Stomach (tissue), 8 donors: ENCODE measurements at regions not wholly inside any gene's neighbourhood (a gene's known extent, or its start where the extent isn't known, plus 50 kb on each side); places are given as distances from the start of the nearest gene placed in this dataset.

Source experiments
- DNase-seq, 2 donors: peaks; one replicate each; pipeline versions ENCODE4 v3.0.0 to v3.0.0-alpha.2; 2013 to 2019
- H3K27ac ChIP-seq, 5 donors: fragments of 200-600 bp in 4 of 5; sonication (generic) in 4 of 5; one replicate each; pipeline ENCODE4 v1.5.1; 2013 to 2019; ENCODE audit warnings: mild to moderate bottlenecking in 1 of 5, moderate library complexity in 1 of 5
- H3K27me3 ChIP-seq, 3 donors: fragments of 200-600 bp; sonication (generic); one replicate each; pipeline ENCODE4 v1.5.1; 2017 to 2019; ENCODE audit warnings: mixed run types in 1 of 3
- H3K36me3 ChIP-seq, 4 donors: fragments of 200-600 bp; sonication (generic); 1 replicate in 3 of 4; 2 replicates in 1 of 4; pipeline ENCODE4 v1.5.1; 2016 to 2019
- H3K4me1 ChIP-seq, 4 donors: fragments of 200-600 bp; sonication (generic); one replicate each; pipeline ENCODE4 v1.5.1; 2016 to 2019
- H3K4me3 ChIP-seq, 4 donors: fragments of 200-600 bp; sonication (generic) in 3 of 4; one replicate each; pipeline ENCODE4 v1.5.1; 2016 to 2019; ENCODE audit warnings: mild to moderate bottlenecking in 1 of 4
- H3K9me3 ChIP-seq, 4 donors: fragments of 200-600 bp; sonication (generic); one replicate each; pipeline ENCODE4 v1.5.1; 2016 to 2019
- EP300 ChIP-seq: sonication (generic); formaldehyde crosslinking; IDR thresholded peaks from one replicate; pipeline ENCODE4 v1.6.1; 2017; ENCODE audit warnings: antibody characterized with exemption
- POLR2A ChIP-seq, 4 donors: fragments of 450-650 bp; IDR thresholded peaks; one replicate each; pipeline ENCODE4 v1.6.1; 2016; ENCODE audit warnings: antibody characterized with exemption in 4 of 4, control low read depth in 2 of 4, mild to moderate bottlenecking in 1 of 4, moderate library complexity in 1 of 4
- POLR2AphosphoS5 ChIP-seq, 3 donors: sonication (generic); formaldehyde crosslinking; IDR thresholded peaks; one replicate each; pipeline ENCODE4 v1.6.1; 2016; ENCODE audit warnings: antibody characterized with exemption in 3 of 3
- WGBS, 5 donors: extraction: QIAGEN DNeasy Blood & Tissue Kit in 3 of 5; methylation state at CpG; one replicate each; pipeline versions ENCODE4 v1.1.5 to v1.1.7; 2013 to 2018; 5-methylcytosine and 5-hydroxymethylcytosine counted together
- intact Hi-C: fragments of 100-400 bp; cut with DNase I; formaldehyde crosslinking; loops from one replicate; pipeline ENCODE4 v1.15.1; 2023; ENCODE audit warnings: low total_unique reads
- TF ChIP-seq, protein P1 (sequence below), 7 experiments: fragments of 450-650 bp in 4 of 7; fragments of 200-600 bp in 3 of 7; sonication (generic) in 3 of 7; IDR thresholded peaks; one replicate each; pipeline ENCODE4 v1.5.1; 2016 to 2019; ENCODE audit warnings: antibody characterized with exemption in 7 of 7, control low read depth in 2 of 7, mild to moderate bottlenecking in 1 of 7
- donor health status: healthy with polysubstance abuse.
- donor health status: Bipolar disorder and iron deficiency.
- donor health status: healthy.

DNA sequence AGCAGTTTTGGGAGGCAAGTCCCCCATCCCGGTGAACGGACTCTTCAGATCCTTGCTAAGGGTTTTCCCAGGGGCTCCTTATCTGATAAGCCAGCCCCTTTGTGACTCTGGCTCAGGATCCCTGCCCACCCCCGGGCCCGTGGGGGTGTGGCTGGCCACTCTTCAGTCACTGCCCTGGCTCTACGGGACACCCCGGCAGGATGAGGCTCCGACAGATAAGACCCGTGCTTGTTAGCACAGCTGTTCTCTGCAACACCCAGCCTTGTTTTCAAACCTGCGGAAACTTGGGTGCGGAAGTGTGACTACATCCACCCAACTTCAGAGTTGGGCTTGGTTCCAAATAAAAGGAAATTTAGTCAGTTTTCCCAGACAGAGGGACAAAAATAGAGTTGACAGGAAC, 66.7 kb upstream of the PODXL start:
- intact Hi-C loops: no loop called here
- peak in 1 of 2 donors; percentile 64 for DNase-seq
- Histone ChIP-seq H3K27me3 (no peaks in the 10 kb centered on the region), H3K4me1 (no peaks in the 10 kb centered on the region), H3K27ac (peak overlapping the region in 2 of 5 donors; percentile 26 to 29), H3K36me3 (no peaks in the 10 kb centered on the region), H3K4me3 (no peak overlapping the region), H3K9me3 (no peaks in the 10 kb centered on the region)
- 24 to 40% (median 27%) methylated on average over 9 to 10 of the region's 10 CpGs for WGBS, 5 donors
- TF ChIP-seq POLR2A (IDR thresholded peaks at IDR 0.05) (no peak), EP300 (no peak), POLR2AphosphoS5 (IDR thresholded peaks at IDR 0.05) (no peak)
- TF ChIP-seq, protein P1, sequence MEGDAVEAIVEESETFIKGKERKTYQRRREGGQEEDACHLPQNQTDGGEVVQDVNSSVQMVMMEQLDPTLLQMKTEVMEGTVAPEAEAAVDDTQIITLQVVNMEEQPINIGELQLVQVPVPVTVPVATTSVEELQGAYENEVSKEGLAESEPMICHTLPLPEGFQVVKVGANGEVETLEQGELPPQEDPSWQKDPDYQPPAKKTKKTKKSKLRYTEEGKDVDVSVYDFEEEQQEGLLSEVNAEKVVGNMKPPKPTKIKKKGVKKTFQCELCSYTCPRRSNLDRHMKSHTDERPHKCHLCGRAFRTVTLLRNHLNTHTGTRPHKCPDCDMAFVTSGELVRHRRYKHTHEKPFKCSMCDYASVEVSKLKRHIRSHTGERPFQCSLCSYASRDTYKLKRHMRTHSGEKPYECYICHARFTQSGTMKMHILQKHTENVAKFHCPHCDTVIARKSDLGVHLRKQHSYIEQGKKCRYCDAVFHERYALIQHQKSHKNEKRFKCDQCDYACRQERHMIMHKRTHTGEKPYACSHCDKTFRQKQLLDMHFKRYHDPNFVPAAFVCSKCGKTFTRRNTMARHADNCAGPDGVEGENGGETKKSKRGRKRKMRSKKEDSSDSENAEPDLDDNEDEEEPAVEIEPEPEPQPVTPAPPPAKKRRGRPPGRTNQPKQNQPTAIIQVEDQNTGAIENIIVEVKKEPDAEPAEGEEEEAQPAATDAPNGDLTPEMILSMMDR (IDR thresholded peaks at IDR 0.05): no peak

GRCh38 chr7:131621652-131622051, 65.2 kb upstream of the PODXL start:
- Histone ChIP-seq H3K4me1 (no peaks in the 10 kb centered on the region), H3K4me3 (no peak overlapping the region), H3K27ac (peak overlapping the region in 1 of 5 donors; percentile 46), H3K27me3 (no peaks in the 10 kb centered on the region), H3K36me3 (no peaks in the 10 kb centered on the region), H3K9me3 (no peaks in the 10 kb centered on the region)
- DNase-seq: no peak
- intact Hi-C loops: no loop called here
- TF ChIP-seq POLR2AphosphoS5 (IDR thresholded peaks at IDR 0.05) (no peak), EP300 (no peak), POLR2A (IDR thresholded peaks at IDR 0.05) (no peak)
- TF ChIP-seq, protein P1 (IDR thresholded peaks at IDR 0.05): no peak
- 43 to 63% (median 48%) methylated on average over 2 of the region's 2 CpGs for WGBS, 5 donors

DNA sequence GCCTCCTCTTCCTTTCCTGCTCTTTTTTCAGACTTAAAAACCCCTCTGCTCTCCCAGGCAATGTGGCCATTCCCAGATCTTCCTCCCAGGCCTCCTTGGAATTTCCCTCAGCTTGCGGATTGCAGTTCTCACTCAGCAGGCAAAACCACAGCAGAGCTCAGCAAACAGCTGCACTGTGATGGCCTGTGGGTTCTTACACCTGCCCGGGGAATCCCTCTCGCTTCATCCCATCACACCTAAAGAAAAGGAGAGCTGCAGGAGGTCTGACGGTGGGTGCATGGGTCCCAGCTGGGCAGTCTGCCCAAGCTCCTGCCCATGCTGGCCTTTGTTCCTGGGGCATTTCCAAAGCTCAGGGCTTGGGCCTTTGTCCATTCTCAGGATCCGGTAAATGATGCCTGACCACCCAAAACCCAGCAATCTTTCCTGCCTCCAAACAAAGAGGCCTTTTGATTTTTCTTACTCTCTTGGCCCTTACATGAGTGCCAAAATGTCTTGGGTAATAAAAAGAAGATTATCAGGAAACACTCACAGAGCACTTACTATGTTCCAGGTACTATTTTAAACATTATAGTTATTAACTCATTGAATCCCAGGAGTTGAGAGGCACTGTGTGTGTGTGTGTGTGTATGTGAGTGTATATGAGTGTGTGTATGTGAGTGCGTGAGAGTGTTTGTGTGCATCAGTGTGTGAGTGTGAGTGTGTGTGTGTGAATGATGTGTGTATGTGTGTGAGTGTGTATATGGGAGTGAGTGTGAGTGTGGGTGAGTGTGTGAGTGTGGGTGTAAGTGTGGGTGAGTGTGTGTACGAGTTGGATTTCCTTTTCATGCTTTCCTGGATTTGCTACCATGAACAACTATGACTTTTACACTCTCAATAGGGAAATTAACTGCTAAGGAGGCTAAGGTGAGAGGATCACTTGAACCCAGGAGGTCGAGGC, 64.5 kb upstream of the PODXL start:
- 60 to 78% (median 63%) methylated on average over 8 of the region's 8 CpGs for WGBS, 5 donors
- peak overlapping the region in 2 of 5 donors; percentile 10 to 46 for H3K27ac ChIP-seq
- TF ChIP-seq POLR2AphosphoS5 (IDR thresholded peaks at IDR 0.05): no peak
- TF ChIP-seq EP300: no peak
- TF ChIP-seq POLR2A (IDR thresholded peaks at IDR 0.05): no peak
- TF ChIP-seq, protein P1 (IDR thresholded peaks at IDR 0.05): no peak
- H3K36me3 ChIP-seq: no peaks in the 10 kb centered on the region
- no peak for DNase-seq
- H3K27me3 ChIP-seq: no peaks in the 10 kb centered on the region
- no peaks in the 10 kb centered on the region for H3K9me3 ChIP-seq
- intact Hi-C loops: no loop called here
- H3K4me1 ChIP-seq: no peaks in the 10 kb centered on the region
- H3K4me3 ChIP-seq: no peak overlapping the region

- no peak for TF ChIP-seq POLR2AphosphoS5 (IDR thresholded peaks at IDR 0.05)
- TF ChIP-seq EP300: no peak
- no peak for TF ChIP-seq POLR2A (IDR thresholded peaks at IDR 0.05)
- TF ChIP-seq, protein P1 (IDR thresholded peaks at IDR 0.05): no peak
- WGBS, 5 donors: 58 to 77% (median 68%) methylated on average over 6 to 10 of the region's 10 CpGs
- Histone ChIP-seq H3K4me3 (no peak overlapping the region), H3K27ac (peak overlapping the region in 1 of 5 donors; percentile 46), H3K9me3 (no peaks in the 10 kb centered on the region), H3K36me3 (no peaks in the 10 kb centered on the region), H3K4me1 (no peaks in the 10 kb centered on the region), H3K27me3 (no peaks in the 10 kb centered on the region)
- intact Hi-C loops: no loop called here
- no peak for DNase-seq
Measured at GRCh38 chr7:131619336-131620305, 63.2 kb upstream of the PODXL start.
